ENCODE measurements at regions not wholly inside any gene's neighbourhood (a gene's known extent, or its start where the extent isn't known, plus 50 kb on each side); places are given as distances from the start of the nearest gene placed in this dataset.

- TF ChIP-seq ZNF462 (CRISPR knock-in tag; IDR thresholded peaks at IDR 0.05) (no peak), CTCF (conservative IDR thresholded peaks at IDR 0.05; ENCODE audit: low read depth in 2 of 2) (no peak), ZNF114 (CRISPR knock-in tag; IDR thresholded peaks at IDR 0.05) (no peak), STAT1 (IDR thresholded peaks at IDR 0.05; ENCODE audit: unreplicated experiment) (no peak)
These were observed 628.2 kb downstream of the NTRK3 start (continued) for GRCh38 chr15:87628311-87628710.

GRCh38 chr15:87626860-87627259 lies 629.7 kb downstream of the NTRK3 start:
- ATAC-seq (no peak), DNase-seq (ENCODE audit: low spot score) (no peak)
- Histone ChIP-seq H3K36me3 (ENCODE audit: insufficient read depth) (no peaks in the 10 kb centered on the region), H3F3A (replicated peaks; ENCODE audit: low read depth) (no peaks in the 10 kb centered on the region), H3K4me1 (ENCODE audit: insufficient read depth) (no peaks in the 10 kb centered on the region), H3K4me3 (no peak overlapping the region), H4K20me1 (replicated peaks; ENCODE audit: insufficient read depth) (no peaks in the 10 kb centered on the region), H2AFZ (no peak overlapping the region), H3K79me2 (replicated peaks; ENCODE audit: insufficient read depth) (no peaks in the 10 kb centered on the region), H3K27me3 (ENCODE audit: insufficient read depth) (no peaks in the 10 kb centered on the region), H3K27ac (ENCODE audit: low read depth) (no peak overlapping the region), H3K4me2 (no peak overlapping the region), H3K9me2 (ENCODE audit: insufficient read depth) (peaks cover 20% of the 10 kb centered on the region)
- Mint-ChIP-seq H3K27ac (no peak overlapping the region), H3K36me3 (ENCODE audit: low read depth) (no peaks in the 10 kb centered on the region), H3K4me3 (no peak overlapping the region), H3K9me3 (0 out of 3 replicates have a peak, but pooled peaks cover 2% of the 10 kb centered on the region), H3K4me1 (no peaks in the 10 kb centered on the region), H3K27me3 (ENCODE audit: insufficient read depth, low read depth, poor library complexity) (no peaks in the 10 kb centered on the region)
- TF ChIP-seq ZNF331 (CRISPR knock-in tag; IDR thresholded peaks at IDR 0.05; ENCODE audit: low read depth) (no peak), REST (IDR thresholded peaks at IDR 0.05; ENCODE audit: unreplicated experiment) (no peak), CTCF (conservative IDR thresholded peaks at IDR 0.05; ENCODE audit: low read depth in 2 of 2) (no peak), ZNF114 (CRISPR knock-in tag; IDR thresholded peaks at IDR 0.05) (no peak), EZH2phosphoT487 (IDR thresholded peaks at IDR 0.05; ENCODE audit: unreplicated experiment) (no peak)
